H1 (cell line): ENCODE measurements at regions not wholly inside any gene's neighbourhood (a gene's known extent, or its start where the extent isn't known, plus 50 kb on each side); places are given as distances from the start of the nearest gene placed in this dataset.

Experiments used
- CTCF ChIA-PET: fragments of 300-600 bp; sonication (Branson Sonifier 250); formaldehyde crosslinking; loops from one replicate; lab custom pipeline; 2021; ENCODE audit not compliant: partially characterized antibody; lab: Charles Lee
- POLR2A ChIA-PET: fragments of 300-600 bp; sonication (Branson Sonifier 250); formaldehyde crosslinking; loops from one replicate; lab custom pipeline; 2021; ENCODE audit warnings: inconsistent platforms; ENCODE audit not compliant: partially characterized antibody; lab: Charles Lee
- DNase-seq, 2 experiments: peaks; one replicate each; pipeline versions ENCODE4 v3.0.0 to v3.0.0-alpha.2; 2010 to 2022; ENCODE audit warnings: low spot score in 2 of 2, low read depth in 1 of 2, mixed read lengths in 1 of 2
- FAIRE-seq: peaks from 2 replicates; lab custom pipeline; 2011; peaks lifted over from hg19 to GRCh38; lab: Jason Lieb, UNC
- H2AFZ ChIP-seq: 2 replicates; pipeline ENCODE4 v1.8.1; 2012; ENCODE audit warnings: low read length, inconsistent platforms
- H2AK5ac ChIP-seq: 2 replicates; pipeline ENCODE4 v1.6.1; 2013; ENCODE audit warnings: low read depth, low read length
- H2BK120ac ChIP-seq: replicated peaks from 2 replicates; pipeline ENCODE3; 2013; ENCODE audit warnings: low read depth, low read length, inconsistent platforms
- H2BK12ac ChIP-seq: 2 replicates; pipeline ENCODE4 v1.6.1; 2013; ENCODE audit warnings: low read depth, low read length
- H2BK15ac ChIP-seq: 2 replicates; pipeline ENCODE4 v1.6.1; 2013; ENCODE audit warnings: low read length
- H2BK20ac ChIP-seq: 2 replicates; pipeline ENCODE4 v1.6.1; 2013; ENCODE audit warnings: low read length
- H2BK5ac ChIP-seq: 2 replicates; pipeline ENCODE4 v1.6.1; 2013; ENCODE audit warnings: low read depth, low read length
- H3K14ac ChIP-seq: 2 replicates; pipeline ENCODE4 v1.6.1; 2013; ENCODE audit warnings: inconsistent platforms; ENCODE audit not compliant: insufficient read length
- H3K18ac ChIP-seq: 2 replicates; pipeline ENCODE4 v1.6.1; 2013; ENCODE audit warnings: low read length; ENCODE audit errors: extremely low read depth
- H3K23ac ChIP-seq: 2 replicates; pipeline ENCODE4 v1.6.1; 2013; ENCODE audit warnings: inconsistent platforms; ENCODE audit not compliant: insufficient read length
- H3K23me2 ChIP-seq: 2 replicates; pipeline ENCODE4 v1.6.1; 2013; ENCODE audit warnings: low read depth, low read length
- H3K27ac ChIP-seq: 2 replicates; pipeline ENCODE4 v1.6.1; 2011; ENCODE audit warnings: low read depth, low read length, inconsistent platforms
- H3K27me3 ChIP-seq, 4 experiments: replicated peaks in 1 of 4; 1 replicate in 1 of 4; 2 replicates in 3 of 4; pipeline versions ENCODE4 v1.6.1 to v1.8.1; 2011 to 2013; ENCODE audit warnings: low read length in 3 of 4, mild to moderate bottlenecking in 3 of 4, inconsistent platforms in 2 of 4, mixed read lengths in 2 of 4, moderate library complexity in 1 of 4; ENCODE audit not compliant: control insufficient read depth in 3 of 4, insufficient read depth in 3 of 4; ENCODE audit errors: extremely low read depth in 1 of 4
- H3K36me3 ChIP-seq, 4 experiments: 2 replicates each; pipeline versions ENCODE4 v1.6.1 to v1.8.1; 2011 to 2013; ENCODE audit warnings: mild to moderate bottlenecking in 4 of 4, low read length in 3 of 4, moderate library complexity in 2 of 4, control low read depth in 1 of 4, inconsistent platforms in 1 of 4; ENCODE audit not compliant: insufficient read depth in 4 of 4, control insufficient read depth in 2 of 4
- H3K4ac ChIP-seq: replicated peaks from 2 replicates; pipeline ENCODE3; 2013; ENCODE audit warnings: low read length, low read depth, mixed read lengths, inconsistent platforms; ENCODE audit not compliant: insufficient read length
- H3K4me1 ChIP-seq, 4 experiments: replicated peaks in 1 of 4; 1 replicate in 1 of 4; 2 replicates in 3 of 4; pipeline versions ENCODE4 v1.6.1 to v1.8.1; 2011 to 2013; ENCODE audit warnings: low read length in 3 of 4, inconsistent platforms in 2 of 4, mixed read lengths in 1 of 4; ENCODE audit not compliant: insufficient read depth in 4 of 4, control insufficient read depth in 3 of 4
- H3K4me2 ChIP-seq, 2 experiments: 2 replicates each; pipeline versions ENCODE4 v1.6.1 to v1.8.1; 2011 to 2013; ENCODE audit warnings: low read depth in 2 of 2, low read length in 2 of 2, control low read depth in 1 of 2, inconsistent platforms in 1 of 2, mild to moderate bottlenecking in 1 of 2; ENCODE audit not compliant: insufficient read depth in 1 of 2
- H3K4me3 ChIP-seq, 4 experiments: fragments of 200-600, 300-600 bp in 1 of 4; sonication (generic), shearing (Covaris generic), sonication (Bioruptor Twin) in 1 of 4; 2 replicates each; pipeline versions ENCODE4 v1.5.1 to v1.8.1; 2011 to 2016; ENCODE audit warnings: low read length in 4 of 4, low read depth in 3 of 4, control low read depth in 2 of 4, inconsistent platforms in 2 of 4, mild to moderate bottlenecking in 2 of 4, mixed read lengths in 1 of 4, moderate library complexity in 1 of 4; ENCODE audit not compliant: insufficient read depth in 2 of 4; ENCODE audit errors: extremely low read depth in 1 of 4
- H3K56ac ChIP-seq: replicated peaks from 2 replicates; pipeline ENCODE3; 2013; ENCODE audit warnings: low read depth, mild to moderate bottlenecking, mixed read lengths, low read length, inconsistent platforms; ENCODE audit not compliant: insufficient read length
- H3K79me1 ChIP-seq: 2 replicates; pipeline ENCODE4 v1.6.1; 2013; ENCODE audit warnings: low read depth, low read length, control low read depth
- H3K79me2 ChIP-seq, 2 experiments: 2 replicates each; pipeline versions ENCODE4 v1.6.1 to v1.8.1; 2012 to 2013; ENCODE audit warnings: low read length in 2 of 2, mild to moderate bottlenecking in 2 of 2, inconsistent platforms in 1 of 2; ENCODE audit not compliant: insufficient read depth in 2 of 2, control insufficient read depth in 1 of 2
- H3K9ac ChIP-seq, 4 experiments: replicated peaks in 1 of 4; 1 replicate in 1 of 4; 2 replicates in 3 of 4; pipeline versions ENCODE4 v1.6.1 to v1.8.1; 2011 to 2013; ENCODE audit warnings: low read depth in 3 of 4, low read length in 3 of 4, control low read depth in 2 of 4, mild to moderate bottlenecking in 2 of 4, moderate library complexity in 2 of 4, inconsistent platforms in 1 of 4; ENCODE audit errors: extremely low read depth in 1 of 4
- H3K9me3 ChIP-seq, 2 experiments: 2 replicates each; pipeline versions ENCODE4 v1.6.1 to v1.8.1; 2012 to 2013; ENCODE audit warnings: mild to moderate bottlenecking in 2 of 2, moderate library complexity in 2 of 2, control low read depth in 1 of 2, inconsistent platforms in 1 of 2, low read depth in 1 of 2, low read length in 1 of 2, mixed read lengths in 1 of 2; ENCODE audit not compliant: insufficient read depth in 2 of 2
- H4K20me1 ChIP-seq, 2 experiments: replicated peaks in 1 of 2; 2 replicates each; pipeline versions ENCODE3 to v1.8.1; 2011 to 2013; ENCODE audit warnings: inconsistent platforms in 2 of 2, low read length in 2 of 2, mild to moderate bottlenecking in 1 of 2; ENCODE audit not compliant: insufficient read depth in 2 of 2, control insufficient read depth in 1 of 2
- H4K5ac ChIP-seq: 2 replicates; pipeline ENCODE4 v1.6.1; 2013; ENCODE audit warnings: low read length, low read depth, mixed read lengths, inconsistent platforms; ENCODE audit not compliant: insufficient read length
- H4K8ac ChIP-seq: 2 replicates; pipeline ENCODE4 v1.8.0; 2013; ENCODE audit warnings: mild to moderate bottlenecking, moderate library complexity, low read length, inconsistent platforms; ENCODE audit not compliant: insufficient read depth; ENCODE audit errors: extremely low read depth
- H4K91ac ChIP-seq: replicated peaks from 2 replicates; pipeline ENCODE3; 2013; ENCODE audit warnings: low read length, mixed read lengths, inconsistent platforms; ENCODE audit not compliant: insufficient read length
- ATF3 ChIP-seq: IDR thresholded peaks from 2 replicates; pipeline ENCODE4 v1.6.1; 2011; ENCODE audit warnings: low read depth, mild to moderate bottlenecking, low read length; ENCODE audit not compliant: insufficient read depth
- BCL11A ChIP-seq, 2 experiments: IDR thresholded peaks; one replicate each; pipeline ENCODE4 v1.6.1; 2011; ENCODE audit warnings: low read depth in 2 of 2, low read length in 2 of 2, mild to moderate bottlenecking in 2 of 2
- BRCA1 ChIP-seq: IDR thresholded peaks from 2 replicates; pipeline ENCODE4 v1.6.1; 2012; ENCODE audit warnings: low read depth, low read length, improper control_type of control experiment
- CHD1 ChIP-seq: IDR thresholded peaks from 2 replicates; pipeline ENCODE4 v1.6.1; 2012; ENCODE audit warnings: low read depth, low read length, improper control_type of control experiment
- FOSL1 ChIP-seq: IDR thresholded peaks from 2 replicates; pipeline ENCODE4 v1.6.1; 2011; ENCODE audit warnings: mild to moderate bottlenecking, low read depth, low read length, moderate library complexity; ENCODE audit not compliant: insufficient read depth
- KDM5A ChIP-seq: fragments of 200-600 bp; IDR thresholded peaks from 2 replicates; pipeline ENCODE4 v1.7.1; 2012; ENCODE audit warnings: mild to moderate bottlenecking, low read length, inconsistent platforms, mixed read lengths
- NANOG ChIP-seq: IDR thresholded peaks from 2 replicates; pipeline ENCODE4 v1.6.1; 2011; ENCODE audit warnings: low read length, low read depth, mild to moderate bottlenecking, inconsistent platforms; ENCODE audit not compliant: insufficient read depth, poor library complexity, severe bottlenecking
- SP4 ChIP-seq: IDR thresholded peaks from 2 replicates; pipeline ENCODE4 v1.6.1; 2012; ENCODE audit warnings: low read length, inconsistent platforms
- TAF1 ChIP-seq: IDR thresholded peaks from 2 replicates; pipeline ENCODE4 v1.6.1; 2011; ENCODE audit warnings: mild to moderate bottlenecking, low read depth, low read length
- TAF7 ChIP-seq: optimal IDR thresholded peaks from 2 replicates; pipeline ENCODE3; 2011; ENCODE audit warnings: low read depth, mild to moderate bottlenecking, inconsistent platforms, low read length, moderate library complexity, borderline replicate concordance
- YY1 ChIP-seq: IDR thresholded peaks from 2 replicates; pipeline ENCODE4 v1.6.1; 2011; ENCODE audit warnings: low read depth, mild to moderate bottlenecking, low read length
- WGBS, 2 experiments: shearing (Covaris generic) in 1 of 2; methylation state at CpG; one replicate each; pipeline versions ENCODE4 v1.1.6 to v1.1.7; 2013 to 2015; ENCODE audit warnings: low lambda C conversion rate in 2 of 2, mixed read lengths in 2 of 2, inconsistent platforms in 1 of 2, low coverage in 1 of 2, missing lambda C conversion rate in 1 of 2; ENCODE audit not compliant: insufficient replicate concordance in 2 of 2, insufficient coverage in 1 of 2, insufficient read length in 1 of 2; ENCODE audit errors: extremely low coverage in 1 of 2, missing lambda C conversion rate in 1 of 2; 5-methylcytosine and 5-hydroxymethylcytosine counted together

- no peak overlapping the region for H4K91ac ChIP-seq
- no peaks in the 10 kb centered on the region; a peak in 1 of 7 replicates for H3K4me1 ChIP-seq
- H2BK5ac ChIP-seq = no peak overlapping the region
- H3K79me2 ChIP-seq = no peaks in the 10 kb centered on the region
- no peaks in the 10 kb centered on the region for H3K23me2 ChIP-seq
- no peak overlapping the region for H2BK12ac ChIP-seq
- FAIRE-seq = no peak
- TF ChIP-seq TAF1 = no peak
- TF ChIP-seq KDM5A = no peak
- TF ChIP-seq SP4 = no peak
- TF ChIP-seq YY1 = no peak
- TF ChIP-seq CHD1 = no peak
- TF ChIP-seq BCL11A (IDR thresholded peaks at IDR 0.05; ENCODE audit: low read depth in 2 of 2, low read length in 2 of 2) = no peak
- TF ChIP-seq TAF7 = no peak
- no peak for TF ChIP-seq FOSL1
- TF ChIP-seq ATF3 = no peak
- TF ChIP-seq BRCA1 = no peak
- TF ChIP-seq NANOG = no peak
- H3K4ac ChIP-seq = no peak overlapping the region
- H3K36me3 ChIP-seq = no peaks in the 10 kb centered on the region
- WGBS, 2 experiments = 41% methylated on average over 1 of the region's 1 CpG; no CpG with 5 or more reads in 1 of the 2 experiments
- H3K27me3 ChIP-seq = no peaks in the 10 kb centered on the region
- no peak for DNase-seq
- H3K4me2 ChIP-seq = no peak overlapping the region
- no peak overlapping the region for H2AFZ ChIP-seq
- H2BK20ac ChIP-seq = no peak overlapping the region
- H3K79me1 ChIP-seq = no peaks in the 10 kb centered on the region
- H3K23ac ChIP-seq = no peak overlapping the region
- no peak overlapping the region for H2BK120ac ChIP-seq
- ChIA-PET CTCF (interaction anchor here (0.9 kb wide), 1 partner anchor 183 kb away, joined by 3 read pairs; no protein-coding TSS in a partner anchor), POLR2A (no interaction called here)
- no peaks in the 10 kb centered on the region for H4K20me1 ChIP-seq
- H3K9ac ChIP-seq = no peak overlapping the region
- no peak overlapping the region for H3K56ac ChIP-seq
- H2AK5ac ChIP-seq = no peak overlapping the region
- no peak overlapping the region for H3K18ac ChIP-seq
- no peak overlapping the region for H3K14ac ChIP-seq
- H3K27ac ChIP-seq = no peak overlapping the region
- H3K4me3 ChIP-seq = no peak overlapping the region
- no peak overlapping the region for H4K8ac ChIP-seq
- H4K5ac ChIP-seq = no peak overlapping the region
- no peaks in the 10 kb centered on the region for H3K9me3 ChIP-seq
- no peak overlapping the region for H2BK15ac ChIP-seq
These were observed 486.3 kb downstream of the ZIC1 start for GRCh38 chr3:147895509-147895908.
